Heart right ventricle (tissue), 16 donors: ENCODE measurements at regions not wholly inside any gene's neighbourhood (a gene's known extent, or its start where the extent isn't known, plus 50 kb on each side); places are given as distances from the start of the nearest gene placed in this dataset.

Experiments used
- ATAC-seq, 8 donors: fragments of 200-7000 bp; cut with Tn5 transposase; one replicate each; pipeline ENCODE4 v1.9.1; 2020; ENCODE audit warnings: mild to moderate bottlenecking in 8 of 8, moderate library complexity in 8 of 8, moderate number of reproducible peaks in 1 of 8
- DNase-seq, 2 donors: peaks; one replicate each; pipeline ENCODE4 v3.0.0-alpha.2; 2020
- H3K27ac ChIP-seq, 10 donors: fragments of 200-600 bp; sonication (generic) in 2 of 10; one replicate each; pipeline versions ENCODE4 v1.5.0 to v1.8.0; 2020 to 2022; ENCODE audit warnings: mild to moderate bottlenecking in 3 of 10
- H3K27me3 ChIP-seq, 7 donors: fragments of 200-600 bp; one replicate each; pipeline ENCODE4 v1.8.0; 2021 to 2022; ENCODE audit warnings: mild to moderate bottlenecking in 2 of 7
- H3K36me3 ChIP-seq, 9 donors: fragments of 200-600 bp; sonication (generic) in 1 of 9; one replicate each; pipeline versions ENCODE4 v1.5.0 to v1.8.0; 2020 to 2022; ENCODE audit warnings: mild to moderate bottlenecking in 2 of 9
- H3K4me1 ChIP-seq, 9 donors: fragments of 200-600 bp; sonication (generic) in 1 of 9; one replicate each; pipeline versions ENCODE4 v1.5.0 to v1.8.0; 2020 to 2022; ENCODE audit warnings: mild to moderate bottlenecking in 4 of 9
- H3K4me3 ChIP-seq, 10 donors: fragments of 200-600 bp; sonication (generic) in 2 of 10; one replicate each; pipeline versions ENCODE4 v1.5.0 to v1.8.0; 2020 to 2022; ENCODE audit warnings: mild to moderate bottlenecking in 7 of 10, moderate library complexity in 2 of 10
- H3K9me3 ChIP-seq, 11 donors: fragments of 200-600 bp in 10 of 11; sonication (generic) in 2 of 11; one replicate each; pipeline versions ENCODE4 v1.5.0 to v1.8.0; 2013 to 2022; ENCODE audit warnings: mild to moderate bottlenecking in 2 of 11, control low read depth in 1 of 11, moderate library complexity in 1 of 11
- WGBS, 2 donors: extraction: QIAGEN DNeasy Blood & Tissue Kit; methylation state at CpG; one replicate each; pipeline ENCODE4 v1.1.7; 2013; ENCODE audit warnings: inconsistent platforms in 1 of 2; 5-methylcytosine and 5-hydroxymethylcytosine counted together
- intact Hi-C, 10 donors: fragments of 100-400 bp; cut with DNase I; formaldehyde crosslinking; loops; one replicate each; pipeline versions ENCODE4 v1.11.1 to v1.14.2; 2022
- TF ChIP-seq, protein P1 (sequence below), 9 donors: fragments of 200-600 bp; sonication (generic) in 2 of 9; IDR thresholded peaks; one replicate each; pipeline versions ENCODE4 v1.5.0 to v1.8.0; 2021 to 2022; ENCODE audit warnings: antibody characterized with exemption in 9 of 9, mild to moderate bottlenecking in 5 of 9, moderate library complexity in 1 of 9
- donor health status: Arrhythmogenic right ventricular cardiomyopathy.
- donor health status: ischemic (EF 13 %, LVEDD 7.1; RV severe dilation, severe dysfunction).
- donor health status: healthy with polysubstance abuse.
- donor health status: DM: no; HTN: yes; CAD: no.
- donor health status: DM: no; HTN: no; CAD: no.
- donor health status: ischemic (EF 25% LVEDD 6.9; RV normal size, moderate dysfunction).
- donor health status: ischemic (EF 25% LVEDD 5.7; RV mildly dilated, moderate dysfunction).
- donor health status: healthy.
- donor health status: DM: yes; HTN: yes; CAD: no.
- donor health status: Ischemic cardiomyopathy.
- donor health status: ischemic (EF 35%, LVEDD 5.7; RV mildly dilated, moderate dysfunction).
- donor health status: nonischemic (EF 11% LVEDD 7.7; RV severe dilation, severe dysfunction).
- donor health status: DM: yes; HTN: yes; CAD: no.
- donor health status: PGD.
- donor health status: ischemic (EF 29% LVEDD 5.4; RV normal size, mild dysfunction).
- donor health status: nonischemic (EF 23%, LVEDD 6.1; RV moderate dilation, normal function).

- DNase-seq (no peak), ATAC-seq (no peak)
- Histone ChIP-seq H3K27me3 (peaks cover 0 to 89% (median 0%) of the 10 kb centered on the region in 7 donors), H3K27ac (peak overlapping the region in 2 of 10 donors; percentile 11 to 32), H3K36me3 (no peaks in the 10 kb centered on the region), H3K4me1 (peaks cover 0 to 35% (median 16%) of the 10 kb centered on the region in 9 donors), H3K9me3 (no peaks in the 10 kb centered on the region), H3K4me3 (no peak overlapping the region)
- TF ChIP-seq, protein P1, sequence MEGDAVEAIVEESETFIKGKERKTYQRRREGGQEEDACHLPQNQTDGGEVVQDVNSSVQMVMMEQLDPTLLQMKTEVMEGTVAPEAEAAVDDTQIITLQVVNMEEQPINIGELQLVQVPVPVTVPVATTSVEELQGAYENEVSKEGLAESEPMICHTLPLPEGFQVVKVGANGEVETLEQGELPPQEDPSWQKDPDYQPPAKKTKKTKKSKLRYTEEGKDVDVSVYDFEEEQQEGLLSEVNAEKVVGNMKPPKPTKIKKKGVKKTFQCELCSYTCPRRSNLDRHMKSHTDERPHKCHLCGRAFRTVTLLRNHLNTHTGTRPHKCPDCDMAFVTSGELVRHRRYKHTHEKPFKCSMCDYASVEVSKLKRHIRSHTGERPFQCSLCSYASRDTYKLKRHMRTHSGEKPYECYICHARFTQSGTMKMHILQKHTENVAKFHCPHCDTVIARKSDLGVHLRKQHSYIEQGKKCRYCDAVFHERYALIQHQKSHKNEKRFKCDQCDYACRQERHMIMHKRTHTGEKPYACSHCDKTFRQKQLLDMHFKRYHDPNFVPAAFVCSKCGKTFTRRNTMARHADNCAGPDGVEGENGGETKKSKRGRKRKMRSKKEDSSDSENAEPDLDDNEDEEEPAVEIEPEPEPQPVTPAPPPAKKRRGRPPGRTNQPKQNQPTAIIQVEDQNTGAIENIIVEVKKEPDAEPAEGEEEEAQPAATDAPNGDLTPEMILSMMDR (IDR thresholded peaks at IDR 0.05) = no peak
- WGBS, 2 donors = 88 to 90% methylated on average over 1 of the region's 1 CpG
- intact Hi-C loops = no loop called here
Observed at GRCh38 chr13:99045396-99045795, 67.5 kb upstream of the DOCK9 start.

DNA sequence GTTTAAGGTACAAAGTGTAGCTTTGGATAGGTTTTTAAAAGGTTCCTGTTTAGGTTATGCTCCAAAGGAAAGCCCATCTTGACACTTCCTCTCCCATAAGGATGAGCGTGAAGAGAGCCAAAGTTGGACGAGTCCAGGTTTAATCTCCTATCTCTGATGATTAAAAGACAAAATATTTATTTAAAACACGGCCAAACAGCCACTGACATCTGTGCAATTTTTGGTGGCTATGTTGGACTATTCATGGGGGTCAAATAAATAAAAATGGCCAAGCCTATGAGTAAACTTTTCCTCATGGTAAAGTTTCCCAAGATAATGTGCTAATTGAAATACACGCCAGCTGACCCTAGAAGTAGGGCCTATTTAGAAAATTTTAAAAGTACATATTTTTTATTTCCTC is 69.0 kb upstream of the DOCK9 start:
- peaks cover 0 to 47% (median 17%) of the 10 kb centered on the region in 9 donors for H3K4me1 ChIP-seq
- H3K27me3 ChIP-seq = peaks cover 0 to 89% (median 0%) of the 10 kb centered on the region in 7 donors
- TF ChIP-seq, protein P1 (IDR thresholded peaks at IDR 0.05) = no peak
- no peaks in the 10 kb centered on the region for H3K36me3 ChIP-seq
- ATAC-seq (peak in 1 of 8 donors; percentile 23), DNase-seq (no peak)
- 39 to 52% methylated on average over 4 of the region's 4 CpGs for WGBS, 2 donors
- no peak overlapping the region for H3K4me3 ChIP-seq
- intact Hi-C loops = no loop called here
- no peaks in the 10 kb centered on the region for H3K9me3 ChIP-seq
- H3K27ac ChIP-seq = peak overlapping the region in 5 of 10 donors; percentile 11 to 67 (median 57)

- WGBS, 2 donors = 81 to 86% methylated on average over 7 of the region's 7 CpGs
- H3K4me1 ChIP-seq = peaks cover 0 to 68% (median 32%) of the 10 kb centered on the region in 9 donors
Observed at GRCh38 chr13:99050983-99051488, 73.2 kb upstream of the DOCK9 start.

DNA sequence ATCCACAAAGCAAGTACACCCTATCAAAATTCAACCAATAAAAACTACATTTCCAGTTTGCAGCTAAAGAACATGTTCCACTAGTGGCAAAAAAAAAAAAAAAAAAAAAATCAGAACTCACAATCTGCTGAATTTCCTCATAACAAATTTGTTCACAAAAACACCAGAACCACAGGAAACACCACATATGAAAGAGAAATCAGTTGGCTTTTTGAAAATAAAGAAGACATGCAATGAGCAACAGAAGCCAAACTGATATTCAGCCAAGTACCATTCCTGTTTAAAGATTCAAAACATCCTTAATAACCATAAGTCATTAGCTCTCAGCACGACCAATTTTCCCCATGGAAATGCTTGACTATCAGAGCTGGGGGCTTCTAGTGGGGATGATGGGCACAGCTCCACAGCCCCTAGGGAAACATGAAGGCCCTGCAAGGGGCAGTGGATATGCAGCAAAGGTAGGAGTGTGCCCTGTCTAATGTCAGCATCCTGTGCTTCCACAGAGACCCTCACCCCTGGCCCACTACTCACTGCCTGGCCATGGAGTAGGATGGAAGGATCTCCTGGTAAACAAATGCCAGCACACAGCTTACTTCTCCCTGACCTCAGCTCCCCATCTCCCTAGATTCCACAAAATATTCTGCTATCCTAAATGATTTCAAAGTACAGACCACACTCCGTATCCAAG is 74.0 kb upstream of the DOCK9 start:
- DNase-seq (no peak), ATAC-seq (no peak)
- TF ChIP-seq, protein P1 (IDR thresholded peaks at IDR 0.05) = no peak
- peaks cover 0 to 99% (median 0%) of the 10 kb centered on the region in 7 donors for H3K27me3 ChIP-seq
- H3K4me1 ChIP-seq = peaks cover 0 to 66% (median 31%) of the 10 kb centered on the region in 9 donors
- no peaks in the 10 kb centered on the region for H3K36me3 ChIP-seq
- H3K27ac ChIP-seq = peak overlapping the region in 2 of 10 donors; percentile 11 to 70
- H3K4me3 ChIP-seq = no peak overlapping the region
- no peaks in the 10 kb centered on the region for H3K9me3 ChIP-seq
- WGBS, 2 donors = 68 to 79% methylated on average over 2 of the region's 2 CpGs
- intact Hi-C loops = no loop called here

More at GRCh38 chr13:99050983-99051488, 73.2 kb upstream of the DOCK9 start:
- no peak for DNase-seq
- no peak for ATAC-seq
- Histone ChIP-seq H3K4me3 (no peak overlapping the region), H3K9me3 (no peaks in the 10 kb centered on the region), H3K27ac (no peak overlapping the region), H3K36me3 (no peaks in the 10 kb centered on the region), H3K27me3 (peaks cover 0 to 92% (median 0%) of the 10 kb centered on the region in 7 donors)
- TF ChIP-seq, protein P1 (IDR thresholded peaks at IDR 0.05) = no peak
- intact Hi-C loops = no loop called here
